NCI-H82 (cell line): ENCODE measurements at regions not wholly inside any gene's neighbourhood (a gene's known extent, or its start where the extent isn't known, plus 50 kb on each side); places are given as distances from the start of the nearest gene placed in this dataset.

ENCODE experiments used
- DNase-seq: peaks from one replicate; lab custom pipeline; 2025; lab: John Stamatoyannopoulos, UW

DNA sequence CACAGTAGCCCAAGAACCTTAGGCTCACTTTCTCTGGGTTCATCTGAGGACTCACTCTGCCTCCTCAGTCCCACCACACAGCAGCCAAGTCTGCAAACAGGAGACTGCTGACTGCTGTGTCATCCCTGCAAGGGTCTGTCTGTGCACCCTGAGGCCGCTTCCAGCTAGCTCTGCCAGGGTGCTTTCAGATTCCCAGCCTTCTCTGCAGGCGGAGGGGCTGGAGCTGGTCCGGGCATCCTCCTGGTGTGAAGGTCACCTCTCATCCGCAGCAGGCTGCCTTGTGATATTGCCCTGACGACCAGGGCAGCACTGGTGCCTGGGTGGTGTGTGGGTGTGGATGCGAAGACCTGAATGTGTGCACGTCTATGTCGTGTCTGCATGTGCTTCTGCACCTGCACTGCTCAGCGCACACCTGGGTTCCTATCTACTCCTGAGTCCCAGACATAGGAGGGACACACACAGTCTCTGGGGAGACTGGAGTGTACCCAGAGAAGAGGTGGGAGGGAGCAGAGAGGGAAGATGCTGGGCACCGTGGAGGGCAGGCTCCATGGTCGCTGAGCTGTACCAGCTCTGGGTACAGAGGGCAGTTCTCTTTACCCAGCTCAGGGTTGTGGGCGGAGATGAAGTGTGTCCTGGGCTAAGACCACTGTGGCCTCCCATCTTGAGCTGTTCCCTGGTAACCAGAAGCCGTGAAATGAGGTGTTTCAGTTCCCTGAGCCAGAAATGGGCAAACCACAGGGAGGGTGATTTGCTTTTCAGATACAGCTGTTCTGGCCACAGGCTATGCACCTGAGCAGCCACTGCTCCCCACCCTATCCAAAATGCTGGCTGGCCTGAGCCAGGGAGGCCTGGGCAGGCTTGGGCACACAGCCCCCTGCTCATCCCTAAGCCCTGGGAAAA, 160.9 kb upstream of the CSF3R start:
- DNase-seq: no peak

DNA sequence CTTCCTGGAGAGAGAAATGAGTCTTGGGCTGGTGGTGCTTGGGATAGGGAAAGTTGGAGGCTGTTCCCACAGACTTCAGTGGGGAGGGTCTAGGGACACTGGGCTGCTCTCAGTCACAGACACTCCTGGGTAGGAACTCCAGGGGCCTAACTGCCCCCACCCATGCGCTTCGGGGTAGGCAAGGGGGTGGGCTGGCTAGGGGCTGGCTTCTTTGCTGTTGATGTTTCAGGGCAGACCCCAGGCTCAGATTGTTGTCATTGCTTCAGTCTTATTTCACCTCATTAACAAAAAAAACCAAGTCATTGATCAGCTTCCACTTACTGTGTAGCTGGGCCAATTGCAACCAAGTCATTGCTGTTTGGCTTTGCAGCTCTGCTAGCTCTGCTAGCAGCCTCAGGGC, 160.1 kb upstream of the CSF3R start:
- no peak for DNase-seq

DNA sequence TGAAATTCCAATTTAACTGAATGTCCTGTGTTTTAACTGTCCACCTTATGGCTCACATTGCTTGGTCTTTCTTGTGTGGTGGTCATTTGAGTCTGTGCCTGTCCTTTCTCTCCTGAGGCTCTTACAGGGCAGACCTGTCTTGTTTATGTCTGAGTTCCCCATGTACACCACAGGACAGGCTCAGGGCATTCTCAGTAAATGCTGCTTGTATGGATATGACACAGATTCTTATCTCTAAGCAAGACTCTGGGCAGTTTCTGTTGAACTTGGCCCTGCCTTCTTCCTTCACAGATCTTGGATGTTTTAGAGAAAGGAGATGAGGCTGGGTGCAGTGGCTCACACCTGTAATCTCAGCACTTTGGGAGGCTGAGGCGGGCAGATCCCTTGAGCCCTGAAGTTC, 159.1 kb upstream of the CSF3R start:
- DNase-seq: no peak

DNA sequence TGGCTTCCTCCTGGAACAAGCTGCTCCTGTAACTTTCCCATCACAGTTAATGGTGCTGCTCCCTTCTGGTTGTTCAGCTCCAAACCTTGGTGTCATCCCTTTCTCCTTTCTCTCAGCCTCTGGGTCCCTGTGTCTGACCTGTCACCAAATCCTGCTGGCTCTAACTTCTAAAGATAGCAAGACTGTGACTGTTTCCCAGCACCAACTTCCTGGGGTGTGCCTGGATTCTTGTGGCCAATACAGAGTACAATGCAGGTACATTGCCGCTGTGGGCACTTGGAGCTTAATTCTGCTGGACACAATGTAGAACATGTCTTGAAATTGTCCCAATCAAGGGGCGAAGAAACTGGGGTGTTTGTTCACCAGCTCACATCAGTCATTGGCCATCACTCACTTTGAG, 156.7 kb upstream of the CSF3R start:
- DNase-seq: no peak

DNA sequence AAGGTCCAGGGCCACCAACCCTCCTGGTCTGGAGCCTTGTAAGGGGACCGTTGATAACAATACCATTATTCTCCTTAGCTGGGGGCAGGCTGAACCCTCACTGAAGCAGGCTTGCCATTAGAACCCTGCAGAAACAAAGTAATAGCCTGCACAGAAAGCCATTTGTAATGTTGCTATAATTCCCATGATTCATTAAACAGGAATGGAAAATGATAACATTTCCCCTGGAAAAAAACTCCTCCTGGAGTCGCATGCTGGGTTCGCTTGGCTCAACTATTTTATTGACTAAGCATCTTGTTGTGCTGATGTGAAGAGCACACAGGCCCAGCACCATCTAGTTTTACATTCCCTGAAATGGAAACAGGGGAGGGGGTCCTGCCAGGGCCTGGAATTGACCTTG, 155.6 kb upstream of the CSF3R start:
- DNase-seq: no peak

DNA sequence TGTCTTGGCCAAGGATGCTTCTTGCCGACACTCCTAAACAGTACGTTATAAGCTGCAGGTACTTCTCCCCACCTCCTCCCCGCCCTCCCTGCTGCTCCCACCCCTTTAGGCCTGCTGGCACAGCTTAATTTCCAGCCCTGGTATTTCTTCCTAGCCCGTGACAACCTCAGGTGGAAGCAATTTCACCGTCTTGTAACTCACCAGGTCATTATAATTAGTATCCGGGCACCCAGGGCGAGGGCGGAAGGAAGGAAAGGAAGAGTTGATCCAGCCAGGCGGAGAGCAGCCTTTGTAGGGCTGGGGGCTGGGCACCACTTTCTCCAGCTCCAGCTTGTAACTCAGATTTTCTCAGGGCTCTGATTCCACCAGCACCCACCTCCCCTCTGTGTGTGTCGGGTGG, 153.5 kb upstream of the CSF3R start:
- DNase-seq: no peak

DNA sequence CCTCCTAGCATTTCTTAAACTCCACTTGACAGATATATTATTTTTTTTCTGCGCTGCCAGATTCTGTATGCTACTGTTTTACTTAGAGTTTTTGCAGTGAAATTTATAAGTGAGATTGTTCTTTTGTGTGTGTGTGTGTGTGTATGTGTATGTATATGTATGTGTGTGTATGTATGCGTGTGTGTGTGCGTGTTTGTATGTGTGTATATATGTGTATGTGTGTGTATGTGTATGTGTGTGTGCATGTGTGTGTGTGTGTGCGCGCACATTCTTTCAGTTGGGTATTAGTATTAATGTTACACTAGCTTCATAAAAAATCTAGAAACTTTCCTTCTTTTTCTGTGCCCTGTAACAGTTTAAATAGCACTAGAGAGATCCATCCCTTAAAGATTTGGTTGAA, 152.6 kb upstream of the CSF3R start:
- DNase-seq: no peak

DNA sequence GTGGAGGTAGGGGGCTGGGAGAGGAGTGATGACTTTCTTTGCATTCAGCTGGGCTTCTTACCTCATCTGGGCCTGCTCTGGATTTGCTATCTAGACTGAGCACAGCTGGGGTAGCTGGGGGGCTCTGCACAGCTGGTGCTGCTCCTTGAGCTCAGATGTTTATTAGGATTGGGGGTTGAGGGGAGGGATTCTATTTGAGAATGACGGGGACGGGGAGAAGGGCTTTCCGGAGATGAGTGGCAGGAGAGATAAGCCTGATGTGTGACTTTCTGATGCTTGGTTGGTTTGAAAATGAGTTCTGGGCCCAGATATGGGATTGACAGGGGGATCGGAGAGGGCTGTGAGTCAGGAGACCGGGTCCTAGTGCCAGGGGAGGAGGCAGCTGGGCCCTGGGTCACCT, 146.1 kb upstream of the CSF3R start:
- no peak for DNase-seq

DNA sequence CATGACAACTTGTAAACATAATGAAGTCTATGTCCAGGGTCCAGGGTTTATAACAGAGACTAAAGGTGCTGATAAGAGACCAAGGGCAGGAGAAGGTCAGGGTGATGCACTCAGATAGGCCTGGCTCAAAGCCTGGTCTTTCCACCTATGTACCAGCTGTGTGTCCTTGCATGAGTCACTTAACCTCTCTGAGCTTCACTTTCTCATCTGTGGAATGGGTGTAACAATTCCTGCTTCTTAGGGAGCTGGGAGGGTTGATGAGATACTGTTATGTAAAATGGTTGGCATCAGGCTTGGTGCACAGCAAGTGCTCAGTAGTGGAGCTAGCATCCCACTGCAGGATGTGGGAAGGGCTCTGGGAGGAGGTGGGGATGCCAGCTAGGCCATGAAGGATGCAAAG, 143.7 kb upstream of the CSF3R start:
- DNase-seq: no peak

DNA sequence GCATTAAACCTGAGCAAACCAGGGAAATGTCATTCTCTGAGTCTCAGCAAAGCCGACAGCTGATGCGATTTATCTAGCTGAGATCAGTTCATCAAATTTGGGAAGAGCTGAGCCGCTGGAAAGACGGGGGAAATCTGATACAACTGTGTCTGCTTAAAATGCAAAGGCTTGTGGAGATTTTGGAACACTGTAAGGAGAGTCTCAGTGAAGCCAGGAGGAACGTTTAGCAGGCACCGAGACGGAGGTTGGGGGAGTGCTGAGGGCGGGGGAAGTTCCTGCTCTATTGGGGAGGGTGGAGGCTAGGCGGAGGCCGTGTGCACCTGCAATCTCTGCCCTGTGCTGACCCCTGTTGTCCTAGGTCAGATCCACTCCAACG, 143.2 kb upstream of the CSF3R start:
- peak; percentile 73 for DNase-seq

DNA sequence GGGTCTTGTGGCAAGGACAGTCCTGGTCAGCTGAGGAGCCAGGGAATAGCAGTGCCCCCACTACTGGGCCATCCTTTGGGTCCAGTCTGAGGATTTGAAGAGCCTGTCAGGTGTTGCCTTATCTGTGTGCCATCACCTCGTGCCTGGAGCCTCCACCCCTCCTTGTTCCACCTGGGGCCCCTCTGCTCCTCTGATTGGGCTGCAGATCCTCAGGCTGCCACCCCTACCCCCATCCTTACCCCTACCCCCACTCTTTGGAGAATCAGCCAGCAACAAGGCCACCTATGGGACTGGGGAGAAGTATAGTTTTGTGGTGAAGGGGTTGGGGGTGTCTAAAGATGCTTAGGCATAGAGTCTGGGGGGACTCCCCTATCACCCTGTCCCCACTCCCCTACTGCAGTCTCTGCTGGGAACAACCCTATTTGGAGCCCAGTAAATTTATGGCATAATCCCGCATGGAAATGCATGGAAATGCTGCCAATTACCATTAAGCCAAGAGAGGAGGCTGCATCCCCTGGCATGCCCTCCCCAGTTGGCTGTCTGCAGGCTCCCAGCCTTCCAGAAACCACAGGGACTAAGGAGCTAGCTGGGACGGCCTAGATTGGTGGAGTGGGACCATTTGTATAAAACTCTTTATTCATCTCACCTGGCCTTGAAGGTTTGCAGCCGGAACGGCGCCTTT, 142.7 kb upstream of the CSF3R start:
- DNase-seq: no peak

DNA sequence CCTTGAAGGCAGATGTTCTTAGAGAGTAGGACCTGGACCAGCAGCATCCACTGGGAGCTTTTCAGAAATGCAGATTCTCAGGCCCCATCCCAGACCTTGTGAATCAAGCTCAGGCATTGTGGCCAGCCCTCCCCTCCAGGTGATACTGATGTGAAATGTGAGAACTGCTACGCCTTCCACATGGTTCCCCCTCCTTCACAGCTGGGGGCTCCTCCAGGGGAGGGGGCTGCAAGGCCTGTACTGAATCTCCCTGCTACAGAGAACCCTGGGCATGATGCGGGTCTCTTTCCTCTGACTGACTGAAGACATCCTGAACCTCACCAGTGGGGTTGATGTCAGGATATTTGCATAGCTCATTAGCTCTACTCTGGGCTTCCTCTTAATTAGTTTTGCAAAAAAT, 141.8 kb upstream of the CSF3R start:
- no peak for DNase-seq

DNA sequence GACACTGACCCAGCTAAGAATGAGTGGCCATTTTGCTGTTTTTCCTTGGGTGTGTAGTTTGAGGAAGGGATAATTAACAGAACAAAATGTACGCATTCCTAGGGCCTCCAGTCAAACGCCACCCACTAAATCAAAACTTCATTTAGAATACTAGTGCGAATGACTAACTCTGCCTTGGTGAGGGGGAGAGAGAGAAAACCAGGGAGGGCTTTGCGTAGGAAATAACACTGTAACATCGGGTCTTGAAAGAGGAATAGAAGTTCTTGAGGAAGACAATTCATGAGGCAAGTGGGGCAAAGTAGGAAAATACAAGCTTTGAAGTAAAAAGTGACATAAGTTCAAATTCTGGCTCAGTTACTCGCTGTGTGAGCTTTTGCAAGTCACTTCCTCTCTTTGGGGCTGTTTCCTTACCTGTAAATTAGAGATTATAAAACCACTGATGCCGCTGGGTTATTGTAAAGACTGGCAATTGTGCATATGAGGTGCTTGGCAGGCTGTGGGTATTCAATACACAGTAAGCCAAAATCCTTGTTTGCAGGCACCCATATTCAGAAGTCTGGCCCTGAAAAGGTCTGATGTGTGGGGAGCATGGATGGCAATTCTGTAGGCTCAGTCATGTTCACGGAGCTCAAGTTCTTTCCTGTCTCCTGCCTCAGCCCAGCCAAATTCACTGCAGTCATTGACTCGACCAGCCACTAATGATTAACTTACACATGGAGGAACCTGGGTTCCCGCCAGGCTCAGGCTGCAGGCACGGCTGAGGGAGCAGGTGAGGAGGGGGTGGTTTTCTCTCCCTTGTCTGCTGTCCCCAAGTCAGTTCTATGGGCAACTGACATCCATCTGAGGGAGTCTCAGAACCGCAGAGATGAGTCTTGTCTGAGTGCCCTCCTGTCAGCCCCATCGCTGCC, 140.3 kb upstream of the CSF3R start:
- DNase-seq: no peak

DNA sequence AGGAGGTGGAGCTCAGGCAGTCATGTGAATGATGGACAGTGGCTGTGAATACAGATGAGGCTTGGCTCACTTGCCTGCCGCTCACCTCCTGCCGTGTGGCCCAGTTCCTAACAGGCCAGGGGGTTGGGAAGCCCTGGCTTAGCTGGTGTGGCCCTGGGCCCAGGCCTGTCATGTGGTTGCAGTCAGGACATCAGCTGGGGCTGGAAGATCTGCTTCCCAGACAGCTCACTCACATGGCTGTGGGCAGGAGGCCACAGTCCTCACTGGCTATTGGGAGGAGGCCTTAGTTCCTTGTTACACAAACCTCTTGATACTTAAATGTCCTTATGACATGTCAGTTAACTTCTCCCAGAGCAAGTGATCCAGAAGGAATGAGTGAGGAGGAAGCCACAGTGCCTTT, 138.8 kb upstream of the CSF3R start:
- DNase-seq: no peak

DNA sequence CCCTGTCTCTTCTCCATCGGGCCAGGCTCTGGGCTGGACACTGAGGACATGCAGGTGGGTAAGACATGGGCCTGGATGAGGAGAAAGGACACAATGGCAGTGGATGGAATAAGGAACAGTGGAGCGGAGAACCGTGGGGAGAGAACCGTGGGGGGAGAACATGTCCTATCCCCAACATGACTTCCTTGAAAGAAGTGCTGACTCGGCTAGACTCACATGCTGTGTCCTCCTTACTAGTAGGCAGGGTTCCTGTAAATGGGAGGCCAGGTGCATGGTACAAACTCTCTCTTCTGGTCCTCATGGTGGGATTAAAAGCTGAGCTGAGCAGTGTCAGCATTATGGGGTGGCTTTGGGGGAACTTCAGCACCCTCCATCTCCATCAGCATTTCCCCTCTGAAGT, 137.4 kb upstream of the CSF3R start:
- DNase-seq: no peak

DNA sequence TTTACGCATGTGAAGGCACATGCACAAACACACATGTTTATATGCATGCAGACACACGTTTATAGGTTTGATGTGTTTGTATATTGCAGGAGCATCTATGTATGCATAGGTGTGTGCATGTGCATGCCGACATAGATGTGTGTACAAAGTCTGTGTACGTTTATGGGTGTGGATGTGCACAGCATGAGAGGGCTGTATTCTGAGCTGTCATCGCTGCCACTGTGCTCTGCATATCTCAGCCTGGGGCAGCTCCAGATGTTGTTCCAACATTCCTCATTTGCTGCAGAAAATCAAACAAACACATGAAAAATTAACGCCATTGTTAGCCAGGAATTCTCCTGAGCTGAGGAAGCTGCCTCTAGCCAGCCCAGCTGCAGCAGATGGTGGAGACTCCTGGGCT, 132.3 kb upstream of the CSF3R start:
- DNase-seq: no peak

DNA sequence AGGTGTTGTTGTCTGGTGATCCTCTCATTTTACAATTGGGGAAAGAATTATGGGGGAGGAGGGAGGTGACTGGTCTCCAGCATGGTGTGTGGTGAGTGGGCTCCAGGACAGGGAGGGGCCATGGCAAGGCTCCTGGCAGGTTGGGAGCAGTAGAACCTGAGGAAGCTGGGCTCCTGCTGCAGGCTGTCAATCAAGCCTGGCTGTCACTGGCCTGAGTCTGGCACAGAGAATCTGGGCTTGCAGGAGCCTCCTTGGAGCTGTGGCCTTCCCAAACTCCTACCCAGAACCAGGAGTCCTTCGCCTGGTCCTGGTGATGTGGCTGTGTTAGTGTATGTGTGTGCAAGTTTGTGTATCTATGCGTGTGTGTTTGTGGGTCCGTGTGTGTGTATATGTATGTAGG, 131.9 kb upstream of the CSF3R start:
- DNase-seq: no peak

DNA sequence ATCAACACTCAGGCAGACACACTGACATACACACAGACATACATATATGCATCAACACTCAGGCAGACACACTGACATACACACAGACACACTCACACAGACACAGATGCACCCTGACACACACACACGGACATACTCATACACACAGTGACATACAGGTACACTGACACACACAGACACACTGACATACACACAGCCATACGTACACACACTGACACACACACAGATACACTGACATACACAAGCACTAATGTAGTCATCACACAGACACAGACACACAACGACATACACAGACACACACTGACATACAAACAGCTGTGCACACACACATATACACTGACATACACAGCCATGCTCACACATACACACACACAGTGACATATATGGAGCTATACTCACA, 131.0 kb upstream of the CSF3R start:
- DNase-seq: no peak

DNA sequence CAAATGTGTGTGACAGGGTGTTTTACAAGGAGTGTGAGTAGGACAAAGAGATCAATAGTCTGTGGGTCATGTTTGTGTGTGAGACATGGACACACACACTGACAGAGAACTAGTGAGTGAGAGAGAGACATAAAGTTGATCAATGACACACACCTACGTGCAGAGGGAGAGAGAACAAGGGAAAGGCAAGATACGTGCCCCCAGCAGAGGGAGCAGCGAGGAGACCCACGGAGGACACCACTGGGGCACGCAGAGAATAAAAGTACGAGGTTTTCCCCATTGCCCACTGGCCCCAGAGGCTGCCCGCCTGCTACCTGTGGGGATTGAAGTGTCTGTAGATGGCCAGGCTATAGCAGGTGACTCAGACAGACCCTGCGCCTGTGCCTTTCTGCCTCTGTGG, 130.2 kb upstream of the CSF3R start:
- peak; percentile 55 for DNase-seq

DNA sequence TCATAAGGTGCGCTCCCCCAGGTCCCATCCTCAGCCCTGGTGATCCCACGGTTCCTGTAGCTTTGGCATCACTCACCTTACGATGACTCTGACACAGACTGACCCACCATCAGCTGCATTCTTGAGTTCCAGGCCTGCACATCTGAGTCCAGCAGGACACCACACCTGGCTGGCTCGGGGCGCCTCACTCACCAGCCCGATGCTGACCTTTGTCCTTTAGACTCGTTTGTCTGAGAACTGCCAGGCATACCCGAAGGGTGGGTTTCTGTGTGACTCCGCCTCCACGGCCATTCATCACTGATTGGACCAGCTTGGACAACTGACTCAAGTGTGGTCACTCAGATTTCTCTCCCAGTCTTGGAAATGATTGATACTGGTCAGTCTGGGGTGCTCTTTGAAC, 129.4 kb upstream of the CSF3R start:
- no peak for DNase-seq

DNA sequence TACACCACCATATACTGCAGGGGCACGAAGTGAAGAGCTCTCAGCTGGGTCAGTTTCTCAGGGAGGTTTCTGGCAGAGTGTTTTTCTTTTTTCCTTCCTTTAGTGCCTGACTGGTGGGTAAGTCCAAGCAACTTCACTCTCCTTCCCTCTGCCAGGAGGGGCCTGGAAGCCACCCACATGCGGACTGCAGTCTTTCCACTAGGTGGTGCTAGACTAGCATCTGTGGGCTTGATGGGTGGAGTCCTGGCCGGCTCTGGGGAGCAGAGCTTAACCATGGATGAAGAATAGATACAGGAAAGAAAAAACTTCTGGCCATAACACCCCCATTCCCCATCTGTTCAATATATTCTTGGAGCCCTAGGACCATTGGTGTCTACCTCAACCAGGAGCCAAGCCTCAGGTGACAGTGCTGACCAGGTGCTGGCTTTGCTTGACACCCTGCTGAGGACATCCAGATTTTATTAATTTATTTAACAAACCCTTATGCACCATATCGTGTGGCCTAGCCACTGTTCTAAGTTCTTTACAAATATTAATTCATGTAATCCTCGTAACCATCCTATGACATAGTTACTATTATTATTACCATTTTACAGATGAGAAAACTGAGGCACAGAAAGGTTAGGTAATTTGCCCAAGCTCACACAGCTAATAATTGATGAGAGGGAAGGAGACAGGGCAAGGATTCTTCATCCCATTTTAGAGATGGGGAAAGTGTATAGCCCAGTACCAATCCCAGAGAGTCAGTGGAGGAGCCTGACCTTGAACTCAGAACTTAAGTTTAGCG, 126.7 kb upstream of the CSF3R start:
- peak; percentile 96 for DNase-seq

DNA sequence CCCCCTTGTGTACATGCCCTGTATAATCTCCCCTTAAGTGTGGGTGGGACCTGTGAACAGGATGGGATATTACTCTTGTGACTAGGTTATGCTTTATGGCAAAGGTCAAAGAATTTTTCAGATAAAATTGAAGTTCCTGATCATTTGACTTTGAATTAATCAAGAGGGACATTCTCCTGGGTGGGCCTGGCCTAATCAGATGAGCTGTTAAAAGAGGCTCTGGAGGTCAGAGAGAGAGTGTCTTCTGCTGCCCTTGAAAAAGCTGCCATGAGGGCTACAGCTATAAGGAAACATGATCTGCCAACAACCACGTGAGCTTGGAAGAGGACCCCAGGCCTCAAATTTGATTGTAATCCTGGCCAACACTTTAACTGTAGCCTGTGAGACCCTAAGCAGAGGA, 125.6 kb upstream of the CSF3R start:
- DNase-seq: no peak
